HG03066 (cell line): ENCODE measurements at regions not wholly inside any gene's neighbourhood (a gene's known extent, or its start where the extent isn't known, plus 50 kb on each side); places are given as distances from the start of the nearest gene placed in this dataset.
"Not testable (repeated sequence)": the region's sequence is repeated elsewhere in the genome, so short reads cannot be mapped to it uniquely, and the experiment has no call there.

ENCODE experiments used
- ATAC-seq: cut with Tn5 transposase; IDR thresholded peaks from one replicate; pipeline ENCODE4 v1.9.1; 2021; ENCODE audit warnings: low read depth; ENCODE audit not compliant: unreplicated experiment

- no peak for ATAC-seq
Measured at GRCh38 chr2:34193164-34193563, 594.1 kb upstream of the FAM98A start.

GRCh38 chr2:34188464-34189303 lies 589.6 kb upstream of the FAM98A start:
- ATAC-seq = no peak

- no peak for ATAC-seq
Measured at GRCh38 chr2:34179511-34179910, 580.4 kb upstream of the FAM98A start.

- no peak for ATAC-seq
Measured at GRCh38 chr2:34178482-34178881, 579.4 kb upstream of the FAM98A start.

GRCh38 chr2:34176693-34177092 lies 577.6 kb upstream of the FAM98A start:
- ATAC-seq = no peak

GRCh38 chr2:34174506-34174905 lies 575.4 kb upstream of the FAM98A start:
- ATAC-seq = no peak

- ATAC-seq = no peak
Measured at GRCh38 chr2:34162231-34162630, 563.1 kb upstream of the FAM98A start.

GRCh38 chr2:34161549-34161948 lies 562.5 kb upstream of the FAM98A start:
- ATAC-seq = no peak

GRCh38 chr2:34159901-34160300 lies 560.8 kb upstream of the FAM98A start:
- no peak for ATAC-seq

- no peak for ATAC-seq
Measured at GRCh38 chr2:34153484-34153883, 554.4 kb upstream of the FAM98A start.

- ATAC-seq = no peak
Measured at GRCh38 chr2:34147780-34148179, 548.7 kb upstream of the FAM98A start.

GRCh38 chr2:34143149-34143548 lies 544.0 kb upstream of the FAM98A start:
- ATAC-seq = no peak

- ATAC-seq = not testable (repeated sequence)
Measured at GRCh38 chr2:34142531-34143008, 543.5 kb upstream of the FAM98A start.

GRCh38 chr2:34133065-34133464 lies 534.0 kb upstream of the FAM98A start:
- not testable (repeated sequence) for ATAC-seq

- no peak for ATAC-seq
Measured at GRCh38 chr2:34126279-34126678, 527.2 kb upstream of the FAM98A start.

- no peak for ATAC-seq
Measured at GRCh38 chr2:34123996-34124785, 525.1 kb upstream of the FAM98A start.

- no peak for ATAC-seq
Measured at GRCh38 chr2:34121076-34121475, 522.0 kb upstream of the FAM98A start.

- ATAC-seq = no peak
Measured at GRCh38 chr2:34115076-34115475, 516.0 kb upstream of the FAM98A start.

GRCh38 chr2:34112161-34112560 lies 513.1 kb upstream of the FAM98A start:
- ATAC-seq = no peak

- ATAC-seq = no peak
Measured at GRCh38 chr2:34110392-34110791, 511.3 kb upstream of the FAM98A start.

GRCh38 chr2:34107811-34108210 lies 508.7 kb upstream of the FAM98A start:
- no peak for ATAC-seq
